K562 (cell line): ENCODE measurements at regions not wholly inside any gene's neighbourhood (a gene's known extent, or its start where the extent isn't known, plus 50 kb on each side); places are given as distances from the start of the nearest gene placed in this dataset.

Experiments used
- ATAC-seq: fragments of 200-7000 bp; cut with Tn5 transposase; 3 replicates; pipeline ENCODE4 v1.9.1; 2020; ENCODE audit warnings: moderate library complexity
- BruUV-seq: library from RNA; stranded (reverse); fragments of 400-500 nt; replicated peaks from 2 replicates; lab custom pipeline; 2021; lab: Mats Ljungman, UMichigan
- CTCF ChIA-PET: fragments of 300-600 bp; formaldehyde crosslinking; extraction: SDS; loops from one replicate; lab custom pipeline; 2021; ENCODE audit warnings: low intra/inter-chr PET ratio; lab: Yijun Ruan, JAX
- POLR2A ChIA-PET: fragments of 300-600, 350-650 bp; sonication (Branson Sonifier 250); formaldehyde crosslinking; extraction: SDS; loops from one replicate; lab custom pipeline; 2021; ENCODE audit warnings: antibody characterized with exemption, inconsistent platforms; lab: Yijun Ruan, JAX
- DNase-seq, 4 experiments: peaks; one replicate each; pipeline versions ENCODE4 v3.0.0 to v3.0.0-alpha.2; 2011 to 2018; ENCODE audit warnings: low spot score in 3 of 4, mixed read lengths in 3 of 4; ENCODE audit errors: extremely low read depth in 1 of 4
- FAIRE-seq: peaks from 2 replicates; lab custom pipeline; 2011; peaks lifted over from hg19 to GRCh38; lab: Jason Lieb, UNC
- H2AFZ ChIP-seq: 2 replicates; pipeline ENCODE4 v1.6.0; 2011; ENCODE audit warnings: low read depth, low read length, control low read depth, inconsistent platforms
- H3K27ac ChIP-seq: fragments of 200-600 bp; 3 replicates; pipeline ENCODE4 v1.8.0; 2011; ENCODE audit warnings: low read depth, mild to moderate bottlenecking, control low read depth, inconsistent platforms, low read length, moderate library complexity, mixed read lengths; ENCODE audit errors: extremely low read depth
- H3K27me3 ChIP-seq, 2 experiments: fragments of 300-600 bp in 1 of 2; 2 replicates in 1 of 2; 3 replicates in 1 of 2; pipeline versions ENCODE4 v1.6.0 to v1.8.0; 2011; ENCODE audit warnings: inconsistent platforms in 2 of 2, low read length in 2 of 2, mild to moderate bottlenecking in 1 of 2, mixed read lengths in 1 of 2, moderate library complexity in 1 of 2; ENCODE audit not compliant: control insufficient read depth in 2 of 2, insufficient read depth in 2 of 2
- H3K36me3 ChIP-seq: fragments of 300-600 bp; 3 replicates; pipeline ENCODE4 v1.8.0; 2011; ENCODE audit warnings: mild to moderate bottlenecking, low read length, inconsistent platforms; ENCODE audit not compliant: control insufficient read depth, insufficient read depth
- H3K4me1 ChIP-seq, 2 experiments: fragments of 200-600 bp in 1 of 2; replicated peaks in 1 of 2; 2 replicates in 1 of 2; 3 replicates in 1 of 2; pipeline versions ENCODE4 v1.5.1 to v1.8.0; 2011; ENCODE audit warnings: inconsistent platforms in 2 of 2, low read length in 2 of 2, mild to moderate bottlenecking in 1 of 2, mixed read lengths in 1 of 2, moderate library complexity in 1 of 2; ENCODE audit not compliant: control insufficient read depth in 2 of 2, insufficient read depth in 2 of 2
- H3K4me2 ChIP-seq: 2 replicates; pipeline ENCODE4 v1.6.1; 2011; ENCODE audit warnings: low read length, control low read depth, inconsistent platforms, mixed read lengths; ENCODE audit not compliant: insufficient read depth
- H3K4me3 ChIP-seq: fragments of 200-600 bp; sonication (generic), shearing (Covaris generic); 2 replicates; pipeline ENCODE4 v1.5.1; 2016; ENCODE audit warnings: control low read depth, inconsistent platforms
- H3K79me2 ChIP-seq: fragments of 200-600 bp; 3 replicates; pipeline ENCODE4 v1.8.0; 2011; ENCODE audit warnings: low read length, inconsistent platforms; ENCODE audit not compliant: control insufficient read depth, insufficient read depth
- H3K9ac ChIP-seq, 2 experiments: 2 replicates each; pipeline versions ENCODE4 v1.6.0 to v1.6.1; 2011; ENCODE audit warnings: low read depth in 2 of 2, low read length in 2 of 2, control low read depth in 1 of 2, inconsistent platforms in 1 of 2, mild to moderate bottlenecking in 1 of 2, mixed read lengths in 1 of 2; ENCODE audit not compliant: insufficient read depth in 1 of 2
- H3K9me1 ChIP-seq: one replicate; pipeline ENCODE4 v1.6.0; 2011; ENCODE audit warnings: inconsistent platforms, mild to moderate bottlenecking, low read length, moderate library complexity; ENCODE audit not compliant: control insufficient read depth, insufficient read depth
- H3K9me3 ChIP-seq: replicated peaks from 2 replicates; pipeline ENCODE4 v1.5.1; 2011; ENCODE audit warnings: low read depth, low read length, inconsistent platforms; ENCODE audit not compliant: control insufficient read depth, insufficient read depth
- H4K20me1 ChIP-seq: replicated peaks from 2 replicates; pipeline ENCODE4 v1.6.1; 2011; ENCODE audit warnings: low read length, inconsistent platforms, mixed read lengths; ENCODE audit not compliant: control insufficient read depth, insufficient read depth
- CAMTA2 ChIP-seq: fragments of 250-450 bp; sonication (Bioruptor Pico); conservative IDR thresholded peaks from 2 replicates; pipeline ENCODE4 v1.5.1; 2022
- CREB3 ChIP-seq: fragments of 450-650 bp; conservative IDR thresholded peaks from 2 replicates; pipeline ENCODE4 v1.6.1; 2016; ENCODE audit warnings: missing genetic modification characterization, low read depth, mild to moderate bottlenecking, missing compliant biosample characterization, moderate library complexity
- GABPA ChIP-seq: fragments of 200-800 bp; sonication (Bioruptor generic); conservative IDR thresholded peaks from 2 replicates; pipeline ENCODE4 v1.6.1; 2016; ENCODE audit warnings: low read depth, missing genetic modification characterization, missing compliant biosample characterization
- HNRNPUL1 ChIP-seq: fragments of 200-400 bp; formaldehyde crosslinking; IDR thresholded peaks from 2 replicates; pipeline ENCODE4 v1.6.1; 2017; ENCODE audit warnings: low read length
- JUND ChIP-seq, 2 experiments: IDR thresholded peaks; 2 replicates in 1 of 2; 3 replicates in 1 of 2; pipeline ENCODE4 v1.6.1; 2011; ENCODE audit warnings: borderline replicate concordance in 2 of 2, low read depth in 2 of 2, low read length in 2 of 2, improper control_type of control experiment in 1 of 2, missing biosample characterization in 1 of 2, missing genetic modification characterization in 1 of 2, missing genetic modification reagents in 1 of 2
- POLR2A ChIP-seq: fragments of 450-650 bp; conservative IDR thresholded peaks from 2 replicates; pipeline ENCODE4 v1.6.1; 2016
- ZBTB49 ChIP-seq: sonication (generic); formaldehyde crosslinking; IDR thresholded peaks from 2 replicates; pipeline ENCODE4 v1.8.0; 2022; ENCODE audit warnings: missing genetic modification reagents, mild to moderate bottlenecking, borderline replicate concordance
- ZFP36 ChIP-seq: fragments of 150-350 bp; IDR thresholded peaks from 2 replicates; pipeline ENCODE4 v1.6.1; 2018; ENCODE audit warnings: low read length, low read depth; ENCODE audit not compliant: partially characterized antibody
- WGBS: fragments of 100-300 bp; shearing (Covaris generic); methylation state at CpG from one replicate; pipeline ENCODE4 v1.1.6; 2016; ENCODE audit warnings: low coverage, mixed read lengths; ENCODE audit not compliant: insufficient coverage; ENCODE audit errors: missing lambda C conversion rate; 5-methylcytosine and 5-hydroxymethylcytosine counted together
- in situ Hi-C: fragments of 300-500 bp; cut with MboI; formaldehyde crosslinking; loops from 4 replicates; pipeline ENCODE4 v1.15.0; 2018; ENCODE audit warnings: inconsistent platforms, mixed read lengths
- intact Hi-C: fragments of 100-400 bp; cut with micrococcal nuclease; formaldehyde crosslinking; loops from 2 replicates; pipeline ENCODE4 v1.14.2; 2022

- H2AFZ ChIP-seq: no peak overlapping the region
- no peaks in the 10 kb centered on the region for H3K36me3 ChIP-seq
- no peak overlapping the region for H3K4me3 ChIP-seq
- intact Hi-C loops (no loop called here), in situ Hi-C loops (no loop called here)
- H3K9me1 ChIP-seq: no peaks in the 10 kb centered on the region
- DNase-seq: no peak
- no peaks in the 10 kb centered on the region for H3K79me2 ChIP-seq
- FAIRE-seq: no peak
- no TSS peak for BruUV-seq
- no peaks in the 10 kb centered on the region for H3K9me3 ChIP-seq
- H3K27me3 ChIP-seq: peaks cover 32 to 44% of the 10 kb centered on the region in 2 experiments; a peak in 4 of 5 replicates
- peaks cover 0 to 8% of the 10 kb centered on the region in 2 experiments; a peak in 1 of 5 replicates for H3K4me1 ChIP-seq
- CTCF ChIA-PET: no interaction called here
- ATAC-seq: no peak
- 1% methylated on average over 11 of the region's 11 CpGs for WGBS
- H3K27ac ChIP-seq: no peak overlapping the region
- no peak overlapping the region for H3K9ac ChIP-seq
- POLR2A ChIA-PET: interaction anchor here (0.7 to 1.5 kb wide), 2 partner anchors 28 to 337 kb away, joined by 3 to 6 read pairs; no protein-coding TSS in a partner anchor
- TF ChIP-seq POLR2A (no peak), CAMTA2 (no peak), ZFP36 (no peak)
- no peak overlapping the region for H3K4me2 ChIP-seq
- H4K20me1 ChIP-seq: no peaks in the 10 kb centered on the region
Observed at GRCh38 chr6:169140986-169141495, 112.6 kb downstream of the THBS2 start.

- no TSS peak for BruUV-seq
- Histone ChIP-seq H3K9me1 (no peaks in the 10 kb centered on the region), H3K4me1 (peaks cover 0 to 8% of the 10 kb centered on the region in 2 experiments; a peak in 1 of 5 replicates), H2AFZ (no peak overlapping the region), H4K20me1 (no peaks in the 10 kb centered on the region), H3K79me2 (no peaks in the 10 kb centered on the region), H3K4me2 (no peak overlapping the region), H3K4me3 (no peak overlapping the region), H3K9me3 (no peaks in the 10 kb centered on the region), H3K27ac (no peak overlapping the region), H3K27me3 (peaks cover 25 to 41% of the 10 kb centered on the region in 2 experiments; a peak in 4 of 5 replicates), H3K36me3 (no peaks in the 10 kb centered on the region), H3K9ac (no peak overlapping the region)
- DNase-seq (no peak), ATAC-seq (no peak; the same call in 1 of the 3 replicates), FAIRE-seq (no peak)
- 4% methylated on average over 50 of the region's 50 CpGs for WGBS
- TF ChIP-seq JUND (IDR thresholded peaks at IDR 0.05; ENCODE audit: borderline replicate concordance, low read depth, low read length) (no peak), JUND (tag; IDR thresholded peaks at IDR 0.05; ENCODE audit: borderline replicate concordance, low read depth, low read length) (no peak), HNRNPUL1 (no peak), ZBTB49 (CRISPR knock-in tag) (no peak), GABPA (tag) (no peak), CREB3 (tag) (no peak)
- in situ Hi-C loops: no loop called here
- ChIA-PET POLR2A (interaction anchor here (0.6 to 1.5 kb wide), 3 partner anchors 27 to 1301 kb away, joined by 3 to 6 read pairs (median 3); no protein-coding TSS in a partner anchor), CTCF (no interaction called here)
- intact Hi-C loops: no loop called here
Observed at GRCh38 chr6:169139179-169139971, 114.3 kb downstream of the THBS2 start.
